Osteocyte (in vitro differentiated cells): ENCODE measurements at regions not wholly inside any gene's neighbourhood (a gene's known extent, or its start where the extent isn't known, plus 50 kb on each side); places are given as distances from the start of the nearest gene placed in this dataset.

Experiments
- DNase-seq: peaks from one replicate; pipeline ENCODE4 v3.0.0; 2021; ENCODE audit warnings: mixed read lengths; ENCODE audit not compliant: unreplicated experiment; ENCODE audit errors: extremely low spot score
- H3K27ac Mint-ChIP-seq: one replicate; pipeline ENCODE4 v1.8.0; 2021; ENCODE audit warnings: mild to moderate bottlenecking, mixed read lengths; ENCODE audit not compliant: unreplicated experiment
- H3K27me3 Mint-ChIP-seq: one replicate; pipeline ENCODE4 v1.8.0; 2021; ENCODE audit warnings: mixed read lengths; ENCODE audit not compliant: unreplicated experiment
- H3K36me3 Mint-ChIP-seq: one replicate; pipeline ENCODE4 v1.8.0; 2021; ENCODE audit warnings: mixed read lengths; ENCODE audit not compliant: unreplicated experiment
- H3K4me1 Mint-ChIP-seq: one replicate; pipeline ENCODE4 v1.8.0; 2021; ENCODE audit warnings: mixed read lengths; ENCODE audit not compliant: unreplicated experiment
- H3K4me3 Mint-ChIP-seq: one replicate; pipeline ENCODE4 v1.8.0; 2021; ENCODE audit warnings: mild to moderate bottlenecking, moderate library complexity, mixed read lengths; ENCODE audit not compliant: unreplicated experiment
- H3K9me3 Mint-ChIP-seq: one replicate; pipeline ENCODE4 v1.8.0; 2021; ENCODE audit warnings: mixed read lengths; ENCODE audit not compliant: unreplicated experiment
- TF ChIP-seq, protein P1 (sequence below): fragments of 200-600 bp; sonication (generic); IDR thresholded peaks from 2 replicates; pipeline ENCODE4 v1.5.0; 2021; ENCODE audit warnings: antibody characterized with exemption, mild to moderate bottlenecking, moderate library complexity

DNA sequence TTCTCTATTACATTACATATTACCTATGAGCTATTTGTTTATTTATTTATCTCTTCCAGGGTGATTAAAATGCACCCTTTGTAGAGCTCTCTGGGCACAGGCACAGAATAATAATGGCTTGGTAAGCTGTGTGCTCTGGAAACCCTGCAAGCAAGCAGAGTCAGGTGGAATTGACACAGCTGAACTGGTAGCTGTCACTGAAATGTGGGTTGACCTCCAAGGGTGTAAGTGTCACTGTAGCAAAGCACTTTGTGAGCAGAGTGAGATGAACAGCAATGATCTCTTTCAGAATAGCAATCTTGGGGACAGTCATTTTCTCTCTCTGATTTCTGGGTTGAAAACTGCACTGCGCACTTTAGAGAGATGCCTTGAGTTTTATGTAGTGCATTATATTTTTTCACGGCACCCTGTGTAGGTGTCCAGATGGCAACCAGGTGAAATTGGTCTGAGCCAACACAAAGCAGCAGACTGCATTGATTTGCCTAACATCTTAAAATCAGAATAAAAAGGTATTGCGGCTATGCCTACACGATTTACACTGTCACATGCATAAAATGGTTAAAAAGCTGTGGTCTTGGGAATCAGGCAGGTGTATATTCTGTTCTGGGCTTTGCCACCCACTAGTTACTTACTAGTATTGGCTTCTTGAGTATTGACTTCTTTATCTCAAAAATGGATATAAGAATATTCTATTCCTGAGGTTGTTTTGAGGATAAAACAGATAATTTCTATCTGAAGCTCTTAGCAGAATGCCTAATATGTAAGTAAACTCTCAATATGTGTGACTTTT is 450.3 kb downstream of the RAPGEF2 start:
- H3K4me3 Mint-ChIP-seq, result no peak overlapping the region
- H3K9me3 Mint-ChIP-seq, result no peaks in the 10 kb centered on the region
- peaks cover 2% of the 10 kb centered on the region for H3K27me3 Mint-ChIP-seq
- no peak for DNase-seq
- no peaks in the 10 kb centered on the region for H3K36me3 Mint-ChIP-seq
- TF ChIP-seq, protein P1, sequence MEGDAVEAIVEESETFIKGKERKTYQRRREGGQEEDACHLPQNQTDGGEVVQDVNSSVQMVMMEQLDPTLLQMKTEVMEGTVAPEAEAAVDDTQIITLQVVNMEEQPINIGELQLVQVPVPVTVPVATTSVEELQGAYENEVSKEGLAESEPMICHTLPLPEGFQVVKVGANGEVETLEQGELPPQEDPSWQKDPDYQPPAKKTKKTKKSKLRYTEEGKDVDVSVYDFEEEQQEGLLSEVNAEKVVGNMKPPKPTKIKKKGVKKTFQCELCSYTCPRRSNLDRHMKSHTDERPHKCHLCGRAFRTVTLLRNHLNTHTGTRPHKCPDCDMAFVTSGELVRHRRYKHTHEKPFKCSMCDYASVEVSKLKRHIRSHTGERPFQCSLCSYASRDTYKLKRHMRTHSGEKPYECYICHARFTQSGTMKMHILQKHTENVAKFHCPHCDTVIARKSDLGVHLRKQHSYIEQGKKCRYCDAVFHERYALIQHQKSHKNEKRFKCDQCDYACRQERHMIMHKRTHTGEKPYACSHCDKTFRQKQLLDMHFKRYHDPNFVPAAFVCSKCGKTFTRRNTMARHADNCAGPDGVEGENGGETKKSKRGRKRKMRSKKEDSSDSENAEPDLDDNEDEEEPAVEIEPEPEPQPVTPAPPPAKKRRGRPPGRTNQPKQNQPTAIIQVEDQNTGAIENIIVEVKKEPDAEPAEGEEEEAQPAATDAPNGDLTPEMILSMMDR, result no peak
- H3K4me1 Mint-ChIP-seq, result no peaks in the 10 kb centered on the region
- no peak overlapping the region for H3K27ac Mint-ChIP-seq

DNA sequence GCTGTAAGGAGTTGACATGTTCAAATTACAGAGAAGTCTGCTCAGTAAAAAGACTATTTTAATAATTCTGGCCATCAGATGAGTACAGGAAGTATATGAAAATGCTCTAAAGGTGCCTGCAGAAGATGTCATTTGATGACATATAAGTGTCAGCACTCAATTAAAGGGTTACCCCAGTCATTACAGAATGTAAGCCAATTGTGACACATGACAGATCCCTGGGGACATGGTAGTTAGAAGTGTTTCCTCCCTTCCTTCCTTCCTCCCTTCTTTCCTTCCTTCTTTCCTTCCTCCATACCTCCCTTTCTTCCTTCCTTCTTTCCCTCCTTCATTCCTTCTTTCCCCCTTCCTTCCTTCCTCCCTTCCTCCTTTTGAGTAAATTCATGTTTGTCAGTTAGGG is 453.0 kb downstream of the RAPGEF2 start:
- Mint-ChIP-seq H3K9me3 (no peaks in the 10 kb centered on the region), H3K36me3 (no peaks in the 10 kb centered on the region), H3K27me3 (peaks cover 2% of the 10 kb centered on the region), H3K4me3 (no peak overlapping the region), H3K27ac (no peak overlapping the region), H3K4me1 (no peaks in the 10 kb centered on the region)
- no peak for DNase-seq
- TF ChIP-seq, protein P1, result no peak

DNA sequence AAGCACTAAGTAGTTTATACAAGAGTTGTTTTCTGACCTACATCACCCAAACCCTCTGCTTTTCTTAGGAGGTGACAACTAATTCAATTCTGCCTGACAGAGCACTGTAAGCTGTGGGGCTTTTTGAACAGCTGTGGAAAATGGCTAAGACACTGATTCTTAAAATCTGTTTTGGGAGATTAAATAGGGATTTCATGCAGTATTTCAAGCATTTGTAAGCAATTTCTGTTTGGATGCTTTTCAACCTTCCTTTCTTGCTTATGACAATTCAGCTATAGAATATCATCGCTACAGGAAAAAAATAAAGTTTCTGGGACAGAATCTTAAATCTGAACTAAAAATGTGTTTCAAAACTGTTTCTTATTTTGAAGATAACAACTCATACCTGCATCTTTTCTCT is 459.5 kb downstream of the RAPGEF2 start:
- Mint-ChIP-seq H3K27ac (no peak overlapping the region), H3K27me3 (no peaks in the 10 kb centered on the region), H3K36me3 (no peaks in the 10 kb centered on the region), H3K4me1 (no peaks in the 10 kb centered on the region), H3K4me3 (no peak overlapping the region), H3K9me3 (no peaks in the 10 kb centered on the region)
- no peak for DNase-seq
- TF ChIP-seq, protein P1, result no peak

DNA sequence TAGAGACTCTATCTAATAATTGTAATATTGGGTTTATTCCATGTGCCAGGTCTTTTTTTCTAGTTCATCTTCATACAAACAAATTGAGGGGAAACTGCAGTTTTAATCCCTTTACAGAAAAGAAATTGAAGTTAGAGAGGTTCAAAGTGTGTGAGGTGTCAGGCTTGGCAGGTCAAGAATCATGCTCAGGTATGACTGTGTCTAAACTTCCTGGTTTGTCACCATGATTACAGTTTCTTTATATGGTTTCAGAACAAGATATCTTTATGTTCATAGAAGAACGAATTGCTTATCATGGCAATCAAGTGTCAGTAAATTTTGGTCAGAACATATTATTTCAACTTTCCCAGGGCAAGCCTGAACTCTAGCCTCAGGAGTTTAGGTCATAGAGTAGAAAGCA is 460.4 kb downstream of the RAPGEF2 start:
- Mint-ChIP-seq H3K4me1 (no peaks in the 10 kb centered on the region), H3K27ac (no peak overlapping the region), H3K9me3 (peaks cover 5% of the 10 kb centered on the region), H3K36me3 (no peaks in the 10 kb centered on the region), H3K4me3 (no peak overlapping the region), H3K27me3 (no peaks in the 10 kb centered on the region)
- TF ChIP-seq, protein P1, result no peak
- no peak for DNase-seq

DNA sequence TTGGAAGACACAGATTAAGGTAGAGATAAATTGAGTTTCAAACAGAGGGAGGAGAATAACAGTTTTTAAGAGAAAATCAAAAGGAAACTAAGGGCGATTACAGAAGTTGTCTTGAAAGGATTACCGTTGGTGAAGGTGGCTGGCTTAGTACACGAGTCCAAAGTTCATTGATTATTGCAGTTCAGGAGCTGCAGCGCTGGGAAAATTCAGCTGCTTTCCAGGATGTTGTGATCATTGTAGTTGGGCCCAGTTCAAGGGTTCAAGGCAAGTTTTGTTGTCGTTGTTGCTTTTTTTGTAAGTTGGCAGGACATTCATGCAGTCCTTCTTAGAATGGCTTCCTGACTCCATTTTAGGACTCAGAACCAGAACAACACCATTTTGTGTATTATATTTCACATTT is 461.7 kb downstream of the RAPGEF2 start:
- no peak for DNase-seq
- Mint-ChIP-seq H3K4me1 (no peaks in the 10 kb centered on the region), H3K36me3 (no peaks in the 10 kb centered on the region), H3K27ac (no peak overlapping the region), H3K27me3 (no peaks in the 10 kb centered on the region), H3K4me3 (no peak overlapping the region), H3K9me3 (peaks cover 11% of the 10 kb centered on the region)
- TF ChIP-seq, protein P1, result no peak
